IPS-20b (cell line): ENCODE measurements at regions not wholly inside any gene's neighbourhood (a gene's known extent, or its start where the extent isn't known, plus 50 kb on each side); places are given as distances from the start of the nearest gene placed in this dataset.

Experiments
- H3K27ac ChIP-seq: one replicate; pipeline ENCODE4 v1.5.1; 2013; ENCODE audit warnings: low read length
- H3K27me3 ChIP-seq: 2 replicates; pipeline ENCODE4 v1.6.1; 2013; ENCODE audit warnings: mild to moderate bottlenecking, low read length, inconsistent platforms; ENCODE audit not compliant: insufficient read depth
- H3K36me3 ChIP-seq: 2 replicates; pipeline ENCODE4 v1.6.1; 2013; ENCODE audit warnings: low read depth, mild to moderate bottlenecking, inconsistent platforms, low read length, moderate library complexity; ENCODE audit not compliant: insufficient read depth
- H3K4me1 ChIP-seq: 2 replicates; pipeline ENCODE4 v1.6.1; 2013; ENCODE audit warnings: mild to moderate bottlenecking, control low read depth, inconsistent platforms, low read length, moderate library complexity; ENCODE audit not compliant: insufficient read depth
- H3K4me3 ChIP-seq: 2 replicates; pipeline ENCODE4 v1.5.1; 2013; ENCODE audit warnings: mild to moderate bottlenecking, low read length, inconsistent platforms
- H3K9ac ChIP-seq: 2 replicates; pipeline ENCODE4 v1.6.1; 2013; ENCODE audit warnings: low read depth, mild to moderate bottlenecking, inconsistent platforms, low read length, moderate library complexity
- H3K9me3 ChIP-seq: 2 replicates; pipeline ENCODE4 v1.6.1; 2013; ENCODE audit warnings: mild to moderate bottlenecking, low read depth, low read length, inconsistent platforms; ENCODE audit not compliant: insufficient read depth

- H3K9ac ChIP-seq = no peak overlapping the region
- H3K27me3 ChIP-seq = no peaks in the 10 kb centered on the region
These were observed 74.0 kb upstream of the POMP start for GRCh38 chr13:28584873-28585381.

DNA sequence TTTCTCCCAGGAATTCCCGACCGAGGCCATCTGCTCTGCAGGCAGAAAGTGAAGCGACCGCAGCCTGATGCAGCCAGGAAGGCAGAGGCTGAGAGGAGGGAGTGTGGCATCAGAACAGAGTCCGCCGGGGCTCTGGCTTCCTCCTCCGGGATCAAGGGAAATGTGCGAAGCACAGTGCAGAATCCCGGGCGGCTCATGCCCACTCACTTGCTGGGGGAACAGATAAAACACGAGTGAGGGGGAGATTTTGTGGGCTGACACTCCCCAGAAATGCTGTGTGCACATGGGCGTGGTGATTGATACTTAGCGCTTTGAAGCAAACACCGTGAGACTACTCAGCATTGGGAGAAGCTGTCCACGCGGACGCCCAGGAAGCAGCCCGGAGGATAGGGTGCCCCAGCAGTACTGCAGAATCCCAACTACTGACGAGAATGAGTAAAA, 75.3 kb upstream of the POMP start:
- Histone ChIP-seq H3K9ac (no peak overlapping the region), H3K27me3 (no peaks in the 10 kb centered on the region), H3K27ac (no peak overlapping the region), H3K36me3 (no peaks in the 10 kb centered on the region), H3K4me3 (no peak overlapping the region), H3K4me1 (peaks cover 25% of the 10 kb centered on the region), H3K9me3 (no peaks in the 10 kb centered on the region)

More at GRCh38 chr13:28584873-28585381, 74.0 kb upstream of the POMP start:
- Histone ChIP-seq H3K4me1 (peaks cover 18% of the 10 kb centered on the region), H3K9me3 (no peaks in the 10 kb centered on the region), H3K36me3 (no peaks in the 10 kb centered on the region), H3K27ac (no peak overlapping the region), H3K4me3 (no peak overlapping the region)

DNA sequence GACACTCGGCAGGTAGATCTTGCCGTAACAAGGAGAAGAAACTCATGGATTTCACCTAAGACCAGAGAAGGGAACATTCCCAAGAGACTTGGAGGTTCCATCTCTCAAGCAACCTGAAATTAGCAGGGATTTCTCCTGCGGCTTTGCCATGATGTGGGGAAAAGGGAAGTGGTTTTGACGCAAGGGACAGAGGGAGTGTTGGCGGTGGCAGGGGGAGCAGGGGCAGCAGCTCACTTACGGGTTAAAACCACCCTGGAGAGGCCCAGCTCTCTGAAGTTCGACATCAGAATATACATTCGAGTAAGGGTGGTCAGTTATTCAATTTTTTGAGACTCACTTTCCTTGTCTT, 76.1 kb upstream of the POMP start:
- Histone ChIP-seq H3K36me3 (no peaks in the 10 kb centered on the region), H3K9ac (no peak overlapping the region), H3K27ac (no peak overlapping the region), H3K4me3 (no peak overlapping the region), H3K9me3 (no peaks in the 10 kb centered on the region), H3K27me3 (no peaks in the 10 kb centered on the region), H3K4me1 (peaks cover 25% of the 10 kb centered on the region)

GRCh38 chr13:28582225-28582891, 76.6 kb upstream of the POMP start:
- H3K27ac ChIP-seq = no peak overlapping the region
- no peaks in the 10 kb centered on the region for H3K36me3 ChIP-seq
- no peak overlapping the region for H3K9ac ChIP-seq

DNA sequence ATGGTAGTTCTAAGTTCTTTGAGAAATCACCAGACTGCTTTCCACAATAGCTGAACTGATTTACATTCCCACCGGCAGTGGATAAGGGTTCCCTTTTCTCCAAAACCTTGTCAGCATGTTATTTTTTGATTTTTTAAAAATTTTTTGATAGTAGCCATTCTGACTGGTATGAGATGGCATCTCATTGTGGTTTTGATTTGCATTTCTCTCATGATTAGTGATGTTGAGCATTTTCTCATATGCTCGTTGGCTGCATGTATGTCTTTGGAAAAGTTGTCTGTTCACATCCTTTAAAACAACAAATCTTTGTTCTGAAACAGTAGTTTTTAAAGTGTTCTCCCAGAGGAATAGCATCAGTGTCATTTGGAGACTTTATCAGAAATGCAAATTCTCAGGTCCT, 77.5 kb upstream of the POMP start:
- Histone ChIP-seq H3K27ac (no peak overlapping the region), H3K9me3 (no peaks in the 10 kb centered on the region), H3K36me3 (no peaks in the 10 kb centered on the region), H3K9ac (no peak overlapping the region), H3K4me1 (peaks cover 21% of the 10 kb centered on the region), H3K27me3 (no peaks in the 10 kb centered on the region), H3K4me3 (no peak overlapping the region)

More at GRCh38 chr13:28582225-28582891, 76.6 kb upstream of the POMP start:
- Histone ChIP-seq H3K27me3 (no peaks in the 10 kb centered on the region), H3K4me1 (peaks cover 25% of the 10 kb centered on the region), H3K4me3 (no peak overlapping the region), H3K9me3 (no peaks in the 10 kb centered on the region)

DNA sequence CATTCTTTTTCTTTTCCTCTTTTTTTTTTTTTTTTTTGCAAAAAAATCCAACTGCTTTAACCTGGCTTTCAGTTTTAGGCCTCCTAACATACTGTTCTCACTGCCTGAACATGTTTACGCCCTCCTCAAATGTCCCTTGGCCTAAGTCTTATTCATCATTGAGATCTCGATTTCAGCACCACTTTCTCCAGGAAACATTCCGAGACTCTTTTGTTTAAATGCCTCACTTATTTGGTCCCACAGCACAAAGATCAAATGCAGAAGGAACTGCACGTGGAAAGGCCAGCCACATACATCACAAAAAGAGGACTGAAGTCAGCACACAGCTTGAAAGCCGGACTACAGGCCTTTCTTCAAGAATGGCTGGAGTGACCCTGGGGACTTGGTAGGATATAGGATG, 79.2 kb upstream of the POMP start:
- Histone ChIP-seq H3K4me3 (no peak overlapping the region), H3K9me3 (no peaks in the 10 kb centered on the region), H3K27me3 (no peaks in the 10 kb centered on the region), H3K9ac (no peak overlapping the region), H3K4me1 (peaks cover 19% of the 10 kb centered on the region), H3K27ac (peak overlapping the region; percentile 39), H3K36me3 (no peaks in the 10 kb centered on the region)

GRCh38 chr13:28579322-28579721, 79.6 kb upstream of the POMP start:
- Histone ChIP-seq H3K27ac (peak overlapping the region; percentile 39), H3K4me1 (peaks cover 18% of the 10 kb centered on the region; the same call in 1 of the 2 replicates), H3K4me3 (no peak overlapping the region), H3K36me3 (no peaks in the 10 kb centered on the region), H3K9me3 (no peaks in the 10 kb centered on the region), H3K9ac (no peak overlapping the region), H3K27me3 (no peaks in the 10 kb centered on the region)

- Histone ChIP-seq H3K27me3 (no peaks in the 10 kb centered on the region), H3K36me3 (no peaks in the 10 kb centered on the region), H3K27ac (no peak overlapping the region)
These were observed 81.1 kb upstream of the FLT1 start for GRCh38 chr13:28576067-28576466.

GRCh38 chr13:28575200-28575599, 80.3 kb upstream of the FLT1 start:
- H3K4me3 ChIP-seq = no peak overlapping the region
- peaks cover 9% of the 10 kb centered on the region; the same call in 1 of the 2 replicates for H3K4me1 ChIP-seq
- H3K27me3 ChIP-seq = no peaks in the 10 kb centered on the region
- H3K9ac ChIP-seq = no peak overlapping the region
- no peaks in the 10 kb centered on the region for H3K36me3 ChIP-seq
- H3K27ac ChIP-seq = no peak overlapping the region
- H3K9me3 ChIP-seq = no peaks in the 10 kb centered on the region

More at GRCh38 chr13:28576067-28576466, 81.1 kb upstream of the FLT1 start:
- H3K9me3 ChIP-seq = no peaks in the 10 kb centered on the region
- H3K4me1 ChIP-seq = peaks cover 9% of the 10 kb centered on the region; the same call in 1 of the 2 replicates
- no peak overlapping the region for H3K4me3 ChIP-seq
- H3K9ac ChIP-seq = no peak overlapping the region

DNA sequence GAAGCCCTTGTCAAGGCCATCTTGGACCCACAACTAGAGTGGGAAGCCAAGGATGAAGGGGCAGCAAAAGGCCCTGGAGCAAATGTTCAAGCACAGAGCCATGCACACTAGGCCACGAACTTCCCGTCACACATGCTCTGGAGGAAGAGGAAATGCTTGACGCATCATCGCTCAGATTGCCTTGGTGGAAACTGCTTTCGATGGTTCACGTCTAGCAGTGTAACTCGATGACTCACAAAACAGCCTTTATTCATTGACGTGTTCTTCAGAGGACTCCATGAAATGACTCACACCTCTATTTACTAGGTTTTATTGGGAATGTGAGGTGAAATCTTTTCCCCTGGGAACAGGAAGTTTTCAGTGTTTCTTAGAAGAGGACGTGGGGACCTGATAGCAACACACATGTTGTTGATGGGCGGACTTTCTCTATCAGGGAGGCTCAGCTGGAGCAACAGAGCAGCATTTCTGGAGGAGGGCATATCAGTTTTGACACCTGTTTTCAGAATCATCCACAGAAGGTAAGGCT, 79.8 kb upstream of the FLT1 start:
- no peaks in the 10 kb centered on the region for H3K27me3 ChIP-seq
- H3K9ac ChIP-seq = no peak overlapping the region
- no peak overlapping the region for H3K27ac ChIP-seq

GRCh38 chr13:28573595-28574373, 78.9 kb upstream of the FLT1 start:
- no peaks in the 10 kb centered on the region for H3K27me3 ChIP-seq
- no peak overlapping the region for H3K4me3 ChIP-seq
- no peaks in the 10 kb centered on the region; the same call in 1 of the 2 replicates for H3K4me1 ChIP-seq
- no peak overlapping the region for H3K9ac ChIP-seq
- H3K36me3 ChIP-seq = no peaks in the 10 kb centered on the region
- H3K9me3 ChIP-seq = no peaks in the 10 kb centered on the region
- H3K27ac ChIP-seq = no peak overlapping the region

More for the DNA sequence above, 79.8 kb upstream of the FLT1 start:
- Histone ChIP-seq H3K4me1 (peaks cover 4% of the 10 kb centered on the region; the same call in 1 of the 2 replicates), H3K4me3 (no peak overlapping the region), H3K9me3 (no peaks in the 10 kb centered on the region), H3K36me3 (no peaks in the 10 kb centered on the region)
